Fibroblast of skin of back (primary cell): ENCODE measurements at regions not wholly inside any gene's neighbourhood (a gene's known extent, or its start where the extent isn't known, plus 50 kb on each side); places are given as distances from the start of the nearest gene placed in this dataset.

ENCODE experiments used
- DNase-seq: peaks from one replicate; pipeline ENCODE4 v3.0.0-alpha.2; 2013

GRCh38 chr1:98055457-98055856, 134.6 kb upstream of the DPYD start:
- DNase-seq, result no peak

DNA sequence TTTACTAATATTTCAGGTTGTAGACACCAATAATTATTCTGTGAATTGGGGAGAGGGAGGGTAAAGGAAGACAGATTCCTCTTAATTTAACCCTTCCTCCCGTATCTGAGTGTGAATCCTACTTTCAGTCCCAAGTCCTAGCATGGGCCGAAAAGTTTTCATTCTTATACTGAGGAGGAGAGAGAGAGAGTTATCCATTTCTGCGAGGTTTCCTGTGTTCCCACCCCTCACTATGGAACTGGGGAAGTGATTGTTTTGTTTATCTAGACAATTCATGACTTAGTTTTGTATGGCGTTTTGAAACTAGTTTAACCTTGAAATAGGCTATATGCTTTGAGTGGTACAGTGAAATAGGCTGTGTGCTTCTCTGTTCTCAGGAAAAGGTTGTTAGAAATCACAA, 134.0 kb upstream of the DPYD start:
- no peak for DNase-seq

GRCh38 chr1:98054367-98054701, 133.5 kb upstream of the DPYD start:
- no peak for DNase-seq

- peak; percentile 75 for DNase-seq
These were observed 132.9 kb upstream of the DPYD start for GRCh38 chr1:98053471-98054366.

DNA sequence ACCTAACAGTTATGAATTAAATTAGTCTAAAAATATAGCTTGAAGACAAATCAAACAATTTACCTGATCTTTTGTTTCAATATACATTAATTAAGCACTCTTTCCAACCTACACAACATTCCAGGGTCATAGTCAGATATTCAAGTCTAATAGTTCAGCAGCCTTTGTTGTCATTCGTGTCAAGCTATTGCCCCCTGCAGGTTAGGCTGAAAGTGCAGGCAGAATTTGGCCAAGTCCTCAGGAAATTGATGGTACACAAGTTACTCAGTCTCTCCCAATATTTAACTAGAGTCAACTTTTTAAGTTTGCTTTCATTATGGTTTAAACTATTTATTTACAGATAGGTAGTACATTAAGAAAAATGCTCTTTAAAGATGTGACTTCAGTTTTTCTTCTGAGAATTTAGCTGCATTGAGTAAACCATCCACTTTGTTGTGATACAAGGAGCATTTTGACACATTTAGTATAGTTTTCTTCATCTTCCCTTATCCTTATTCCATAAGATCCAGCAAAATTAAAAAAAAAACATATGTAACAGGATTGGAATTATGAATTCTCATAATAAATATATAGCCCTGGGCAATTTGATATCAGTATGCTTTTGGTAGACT, 130.3 kb upstream of the DPYD start:
- DNase-seq, result peak; percentile 76

DNA sequence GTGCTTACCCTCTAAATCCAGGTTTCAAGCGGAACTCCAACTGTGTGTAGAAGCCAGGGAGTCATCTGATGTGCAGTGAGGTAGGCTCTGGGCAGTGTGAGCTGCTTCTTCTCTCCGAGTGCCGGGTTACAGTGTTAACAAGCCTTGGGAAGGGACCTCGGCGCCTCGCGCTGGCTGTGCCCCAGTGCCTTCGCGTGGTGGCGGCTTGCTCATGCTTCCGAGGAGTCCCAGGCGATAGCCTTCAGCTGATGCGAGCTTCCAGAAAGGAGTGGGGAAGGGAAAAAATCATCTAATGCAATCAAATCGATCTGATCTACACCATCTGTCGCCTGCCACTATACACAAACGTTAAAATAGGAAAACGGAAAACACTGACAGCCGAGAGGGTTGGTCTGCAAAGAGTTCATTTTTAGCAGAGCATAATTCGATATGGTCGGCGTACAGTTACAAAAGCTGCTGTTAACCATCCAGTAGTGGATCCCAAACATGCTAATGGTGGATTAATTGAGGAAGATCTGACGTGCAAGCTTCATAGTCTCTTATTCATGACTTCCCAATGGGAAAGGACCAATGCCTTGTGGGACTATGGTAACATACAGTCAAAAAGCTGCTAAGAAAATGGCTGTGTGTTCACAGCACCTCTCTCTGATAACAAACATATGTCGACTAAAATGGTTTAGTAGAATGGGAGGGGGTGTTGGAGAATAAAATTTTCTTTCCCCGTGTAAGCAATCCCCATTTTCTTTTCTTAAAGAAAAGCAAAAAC, 128.7 kb upstream of the DPYD start:
- DNase-seq, result peak; percentile 34

DNA sequence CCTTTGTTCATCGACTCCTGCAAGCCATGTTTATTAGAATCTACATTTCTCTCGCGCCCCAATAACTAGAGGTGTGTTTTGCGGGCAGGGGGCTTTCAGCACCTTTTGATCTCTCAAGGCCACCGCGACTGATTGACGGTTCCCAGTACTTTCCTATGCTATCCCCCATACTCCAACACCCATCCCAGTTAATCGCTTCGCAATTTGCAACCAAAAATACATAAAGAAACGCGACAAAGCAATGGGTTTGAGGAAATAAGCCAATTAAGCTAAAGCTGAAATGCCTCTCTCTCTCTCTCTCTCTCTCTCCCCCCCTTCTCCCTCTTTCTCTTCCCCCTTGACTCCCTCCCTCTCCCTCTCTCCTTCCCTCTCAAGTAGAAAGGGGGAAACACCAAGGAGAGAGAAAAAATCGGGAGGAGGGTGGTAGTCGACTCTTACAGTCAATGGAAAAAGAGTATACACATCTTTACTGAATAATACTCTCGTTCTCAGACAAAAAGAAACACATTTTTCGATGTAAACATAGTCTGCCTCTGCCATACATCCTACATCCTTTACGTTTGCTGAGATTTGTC, 128.0 kb upstream of the DPYD start:
- DNase-seq, result no peak

GRCh38 chr1:98048244-98048643, 127.4 kb upstream of the DPYD start:
- peak; percentile 87 for DNase-seq

DNA sequence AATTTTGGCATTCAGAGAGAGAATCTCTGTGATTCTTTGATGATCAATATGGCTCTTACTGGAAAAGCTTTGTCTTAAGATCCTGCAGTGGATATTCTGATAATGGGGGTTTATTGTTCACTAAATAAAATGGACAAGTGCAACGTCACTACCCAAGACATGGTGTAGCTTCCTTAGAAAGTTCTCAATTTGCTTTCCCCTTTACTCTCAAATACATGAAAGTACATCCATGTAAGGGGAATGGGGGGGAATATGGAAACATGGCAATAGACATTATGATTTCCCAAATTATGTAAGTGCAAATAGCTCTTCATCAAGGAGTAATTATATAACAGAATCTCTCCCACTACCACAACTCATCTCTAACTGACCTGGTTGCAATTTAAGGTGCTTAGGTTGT, 126.3 kb upstream of the DPYD start:
- DNase-seq, result no peak

DNA sequence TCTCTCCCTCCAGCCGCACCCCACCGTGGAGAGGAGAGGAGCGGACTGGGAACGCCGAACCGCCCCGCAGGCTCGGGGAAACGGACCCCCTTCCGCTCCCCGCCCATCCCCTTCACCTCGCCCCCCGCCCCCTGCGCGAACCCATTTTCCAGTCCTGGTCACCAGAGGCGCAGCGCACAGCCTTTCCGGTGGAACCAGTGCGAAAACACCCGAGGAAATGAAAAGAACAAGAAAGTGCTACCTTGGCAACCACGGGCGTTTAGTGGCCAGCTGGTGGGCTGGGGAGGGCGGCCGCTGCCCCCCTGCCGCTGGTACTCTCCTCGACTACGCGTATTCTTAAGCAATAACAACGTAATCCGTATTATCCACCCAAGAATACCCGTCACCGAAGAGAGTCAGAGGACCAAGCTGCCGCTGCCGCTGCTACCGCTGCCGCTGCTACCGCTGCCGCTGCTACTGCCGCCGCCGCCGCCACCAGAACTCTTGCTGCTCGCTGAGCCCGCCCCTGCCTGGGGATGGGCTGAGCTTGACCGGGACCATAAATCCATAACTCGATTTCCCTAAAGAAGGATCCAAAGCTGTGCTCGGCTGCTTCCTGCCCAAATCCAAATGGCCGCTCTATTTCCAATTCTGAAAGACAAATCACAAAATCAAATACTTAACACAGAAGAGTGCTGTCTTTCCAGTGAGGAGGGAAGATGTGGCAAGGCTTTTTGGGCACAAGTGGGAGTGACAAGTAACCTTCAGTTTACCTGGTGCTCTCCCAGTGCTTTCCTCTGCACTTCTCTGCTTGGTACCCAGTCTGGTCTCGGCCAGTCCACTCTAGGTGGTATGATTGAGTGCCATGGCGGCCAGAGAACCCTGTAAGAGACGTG, 125.2 kb upstream of the DPYD start:
- DNase-seq, result peak; percentile 58

DNA sequence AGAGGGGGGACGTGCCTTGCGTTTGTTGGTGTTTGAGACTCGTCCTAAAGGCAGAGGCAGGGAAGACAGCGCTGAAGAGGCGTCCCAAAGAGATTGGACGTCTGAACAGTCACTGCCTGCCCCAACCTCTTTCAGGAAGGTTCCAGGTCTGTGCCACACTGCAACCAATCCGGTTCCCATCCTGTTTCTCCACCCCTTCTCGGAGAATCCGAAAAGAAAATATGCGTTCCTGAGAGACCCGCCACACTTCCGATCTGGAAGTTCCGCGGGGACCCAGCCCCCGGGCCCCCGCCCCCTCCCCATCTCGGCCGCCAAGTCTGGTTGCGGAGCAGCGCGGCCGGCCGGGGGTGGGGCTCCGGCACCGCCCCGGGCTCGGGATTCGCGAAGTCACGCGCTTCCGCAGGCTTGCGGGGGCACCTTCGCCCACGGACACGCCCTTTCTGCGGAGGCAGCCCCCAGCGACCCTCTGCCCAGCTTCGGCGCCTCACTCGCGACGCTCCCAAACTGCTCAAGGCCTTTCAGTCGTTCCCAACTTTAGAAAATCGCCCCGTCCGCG, 124.5 kb upstream of the DPYD start:
- DNase-seq, result peak; percentile 66

DNA sequence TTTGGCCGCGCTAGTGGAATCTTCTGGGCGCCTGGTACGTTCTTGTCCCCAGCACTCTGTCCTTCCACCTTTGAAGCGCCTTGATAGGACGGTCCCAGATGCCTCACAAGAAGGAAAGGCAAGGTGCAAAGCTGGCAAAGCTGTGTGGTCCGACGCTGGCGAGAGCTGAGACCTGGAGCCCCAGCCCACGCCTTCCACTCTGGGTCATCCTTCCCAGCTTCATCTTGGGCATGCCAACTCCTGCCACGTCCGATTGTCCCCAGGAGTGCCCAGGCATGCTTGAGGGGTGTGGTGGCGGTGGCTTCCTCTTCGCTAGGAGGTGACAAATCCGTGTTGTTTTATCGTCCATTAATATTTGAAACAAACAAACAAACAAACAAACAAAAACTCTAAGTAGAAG, 123.9 kb upstream of the DPYD start:
- no peak for DNase-seq

GRCh38 chr1:98044071-98044697, 123.3 kb upstream of the DPYD start:
- DNase-seq, result no peak

DNA sequence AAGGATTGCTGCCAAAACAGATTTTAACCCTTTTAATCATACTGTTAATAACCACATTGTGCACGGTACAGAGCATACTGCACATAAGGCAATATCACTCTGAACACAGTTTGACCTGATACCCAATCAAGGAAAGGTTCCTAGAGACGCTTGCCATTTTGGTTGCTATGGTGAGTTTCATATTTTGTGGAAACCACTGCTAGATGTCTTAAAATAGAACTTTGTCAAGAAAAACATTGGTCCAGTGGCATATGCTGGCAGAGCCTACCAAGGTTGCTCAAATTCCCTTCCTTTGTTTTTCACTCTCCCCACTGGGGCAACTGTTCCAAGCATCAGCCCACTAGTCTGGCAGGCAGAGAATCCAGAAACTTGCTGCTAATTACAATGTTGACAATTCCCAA, 114.8 kb upstream of the DPYD start:
- no peak for DNase-seq

DNA sequence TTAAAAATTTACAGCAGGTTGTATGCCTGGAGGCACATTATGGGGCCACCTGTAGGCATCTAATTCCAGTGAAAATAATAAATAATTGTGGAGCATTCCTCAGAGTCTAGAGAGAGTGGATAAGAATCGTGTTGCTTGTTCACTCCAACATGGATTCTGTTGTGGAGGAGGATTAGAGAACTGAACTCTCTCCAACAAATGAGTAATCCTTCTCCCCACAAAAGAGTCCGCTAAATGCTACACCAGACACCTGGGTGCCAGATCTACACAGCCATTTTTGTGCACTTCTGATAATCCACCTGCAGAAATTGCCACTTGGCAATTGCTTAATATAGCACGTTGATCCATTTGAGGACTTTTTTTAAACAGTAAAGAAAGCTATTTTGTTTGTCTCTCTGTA, 113.7 kb upstream of the DPYD start:
- no peak for DNase-seq

GRCh38 chr1:98032958-98033357, 112.1 kb upstream of the DPYD start:
- DNase-seq, result no peak

- peak; percentile 30 for DNase-seq
These were observed 110.1 kb upstream of the DPYD start for GRCh38 chr1:98030976-98031375.

GRCh38 chr1:98030483-98030882, 109.6 kb upstream of the DPYD start:
- DNase-seq, result peak; percentile 92

DNA sequence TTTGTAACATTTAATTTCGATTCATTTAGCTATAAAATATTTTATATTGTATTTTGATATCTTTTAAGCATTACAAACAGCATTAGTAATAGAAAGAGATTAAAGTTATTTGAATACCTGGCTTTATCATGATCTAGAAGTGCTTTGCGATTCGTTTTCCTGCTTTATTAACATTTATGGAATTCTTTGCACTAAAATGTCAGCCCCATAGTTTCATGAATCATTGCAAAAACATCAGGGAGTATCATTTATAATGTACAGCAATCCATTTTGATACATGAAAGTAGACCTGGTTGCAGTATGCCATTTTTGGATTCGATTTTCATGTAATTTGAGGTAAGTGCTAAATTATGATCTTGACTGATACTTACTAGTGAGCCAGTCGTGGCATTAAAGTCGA, 108.0 kb upstream of the DPYD start:
- peak; percentile 62 for DNase-seq

GRCh38 chr1:98027103-98027705, 106.4 kb upstream of the DPYD start:
- no peak for DNase-seq

DNA sequence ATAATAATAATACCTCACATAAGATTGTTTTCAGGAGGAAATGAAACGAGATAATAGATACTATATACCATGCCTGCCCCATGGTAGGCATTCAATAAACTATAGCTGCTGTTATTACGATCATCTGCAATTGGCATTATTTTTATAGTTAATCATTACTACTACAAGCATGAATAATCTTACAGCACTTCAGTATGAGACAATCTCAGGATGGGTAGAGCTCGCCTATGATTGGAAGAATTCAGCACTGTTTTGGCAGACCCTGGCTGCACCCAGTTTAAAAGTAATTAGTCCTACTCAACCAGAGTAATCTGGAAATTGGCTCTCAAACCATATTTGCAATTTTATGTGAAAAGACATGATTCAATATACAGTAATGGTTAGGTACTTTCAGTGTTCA, 105.0 kb upstream of the DPYD start:
- DNase-seq, result no peak
